Stomach (tissue), 8 donors: ENCODE measurements at regions not wholly inside any gene's neighbourhood (a gene's known extent, or its start where the extent isn't known, plus 50 kb on each side); places are given as distances from the start of the nearest gene placed in this dataset.

Experiments
- DNase-seq, 2 donors: peaks; one replicate each; pipeline versions ENCODE4 v3.0.0 to v3.0.0-alpha.2; 2013 to 2019
- H3K27ac ChIP-seq, 5 donors: fragments of 200-600 bp in 4 of 5; sonication (generic) in 4 of 5; one replicate each; pipeline ENCODE4 v1.5.1; 2013 to 2019; ENCODE audit warnings: mild to moderate bottlenecking in 1 of 5, moderate library complexity in 1 of 5
- H3K27me3 ChIP-seq, 3 donors: fragments of 200-600 bp; sonication (generic); one replicate each; pipeline ENCODE4 v1.5.1; 2017 to 2019; ENCODE audit warnings: mixed run types in 1 of 3
- H3K36me3 ChIP-seq, 4 donors: fragments of 200-600 bp; sonication (generic); 1 replicate in 3 of 4; 2 replicates in 1 of 4; pipeline ENCODE4 v1.5.1; 2016 to 2019
- H3K4me1 ChIP-seq, 4 donors: fragments of 200-600 bp; sonication (generic); one replicate each; pipeline ENCODE4 v1.5.1; 2016 to 2019
- H3K4me3 ChIP-seq, 4 donors: fragments of 200-600 bp; sonication (generic) in 3 of 4; one replicate each; pipeline ENCODE4 v1.5.1; 2016 to 2019; ENCODE audit warnings: mild to moderate bottlenecking in 1 of 4
- H3K9me3 ChIP-seq, 4 donors: fragments of 200-600 bp; sonication (generic); one replicate each; pipeline ENCODE4 v1.5.1; 2016 to 2019
- CTCF ChIP-seq, 7 experiments: fragments of 450-650 bp in 4 of 7; fragments of 200-600 bp in 3 of 7; sonication (generic) in 3 of 7; IDR thresholded peaks; one replicate each; pipeline ENCODE4 v1.5.1; 2016 to 2019; ENCODE audit warnings: antibody characterized with exemption in 7 of 7, control low read depth in 2 of 7, mild to moderate bottlenecking in 1 of 7
- EP300 ChIP-seq: sonication (generic); formaldehyde crosslinking; IDR thresholded peaks from one replicate; pipeline ENCODE4 v1.6.1; 2017; ENCODE audit warnings: antibody characterized with exemption
- POLR2A ChIP-seq, 4 donors: fragments of 450-650 bp; IDR thresholded peaks; one replicate each; pipeline ENCODE4 v1.6.1; 2016; ENCODE audit warnings: antibody characterized with exemption in 4 of 4, control low read depth in 2 of 4, mild to moderate bottlenecking in 1 of 4, moderate library complexity in 1 of 4
- POLR2AphosphoS5 ChIP-seq, 3 donors: sonication (generic); formaldehyde crosslinking; IDR thresholded peaks; one replicate each; pipeline ENCODE4 v1.6.1; 2016; ENCODE audit warnings: antibody characterized with exemption in 3 of 3
- WGBS, 5 donors: extraction: QIAGEN DNeasy Blood & Tissue Kit in 3 of 5; methylation state at CpG; one replicate each; pipeline versions ENCODE4 v1.1.5 to v1.1.7; 2013 to 2018; 5-methylcytosine and 5-hydroxymethylcytosine counted together
- intact Hi-C: fragments of 100-400 bp; cut with DNase I; formaldehyde crosslinking; loops from one replicate; pipeline ENCODE4 v1.15.1; 2023; ENCODE audit warnings: low total_unique reads
- donor health status: healthy with polysubstance abuse.
- donor health status: Bipolar disorder and iron deficiency.
- donor health status: healthy.

- Histone ChIP-seq H3K4me3 (no peak overlapping the region), H3K27me3 (no peaks in the 10 kb centered on the region), H3K27ac (no peak overlapping the region), H3K36me3 (no peaks in the 10 kb centered on the region), H3K9me3 (no peaks in the 10 kb centered on the region), H3K4me1 (no peaks in the 10 kb centered on the region)
- DNase-seq, result no peak
- intact Hi-C loops, result no loop called here
- WGBS, 5 donors, result 30 to 56% (median 52%) methylated on average over 2 of the region's 2 CpGs
- TF ChIP-seq EP300 (no peak), CTCF (IDR thresholded peaks at IDR 0.05) (no peak), POLR2AphosphoS5 (IDR thresholded peaks at IDR 0.05) (no peak), POLR2A (IDR thresholded peaks at IDR 0.05) (no peak)
Measured at GRCh38 chr5:7320701-7321301, 75.1 kb upstream of the ADCY2 start.

- Histone ChIP-seq H3K9me3 (no peaks in the 10 kb centered on the region), H3K4me1 (no peaks in the 10 kb centered on the region), H3K27me3 (no peaks in the 10 kb centered on the region), H3K27ac (no peak overlapping the region), H3K4me3 (no peak overlapping the region), H3K36me3 (no peaks in the 10 kb centered on the region)
- no peak for DNase-seq
- peak in 1 of 3 donors; percentile 26 for TF ChIP-seq POLR2AphosphoS5 (IDR thresholded peaks at IDR 0.05)
- no peak for TF ChIP-seq EP300
- no peak for TF ChIP-seq POLR2A (IDR thresholded peaks at IDR 0.05)
- no peak for TF ChIP-seq CTCF (IDR thresholded peaks at IDR 0.05)
- intact Hi-C loops, result no loop called here
- 48 to 80% (median 73%) methylated on average over 2 of the region's 2 CpGs for WGBS, 5 donors
Measured at GRCh38 chr5:7321724-7322123, 74.2 kb upstream of the ADCY2 start.

- no peak for DNase-seq
- Histone ChIP-seq H3K4me1 (no peaks in the 10 kb centered on the region), H3K9me3 (no peaks in the 10 kb centered on the region), H3K4me3 (no peak overlapping the region), H3K36me3 (no peaks in the 10 kb centered on the region), H3K27me3 (no peaks in the 10 kb centered on the region), H3K27ac (no peak overlapping the region)
- intact Hi-C loops, result no loop called here
- TF ChIP-seq POLR2A (IDR thresholded peaks at IDR 0.05) (no peak), EP300 (no peak), CTCF (IDR thresholded peaks at IDR 0.05) (no peak), POLR2AphosphoS5 (IDR thresholded peaks at IDR 0.05) (no peak)
- 85 to 91% (median 86%) methylated on average over 4 of the region's 4 CpGs for WGBS, 5 donors
Measured at GRCh38 chr5:7324919-7325318, 71.0 kb upstream of the ADCY2 start.

GRCh38 chr5:7325975-7326913 is 69.7 kb upstream of the ADCY2 start:
- H3K4me1 ChIP-seq, result no peaks in the 10 kb centered on the region
- H3K36me3 ChIP-seq, result no peaks in the 10 kb centered on the region
- WGBS, 5 donors, result 81 to 94% (median 88%) methylated on average over 8 of the region's 8 CpGs
- no peak overlapping the region for H3K4me3 ChIP-seq
- TF ChIP-seq POLR2AphosphoS5 (IDR thresholded peaks at IDR 0.05) (no peak), POLR2A (IDR thresholded peaks at IDR 0.05) (no peak), EP300 (no peak), CTCF (IDR thresholded peaks at IDR 0.05) (no peak)
- no peak overlapping the region for H3K27ac ChIP-seq
- no peaks in the 10 kb centered on the region for H3K27me3 ChIP-seq
- intact Hi-C loops, result no loop called here
- DNase-seq, result no peak
- no peaks in the 10 kb centered on the region for H3K9me3 ChIP-seq
